NCI-H524 (cell line): ENCODE measurements at regions not wholly inside any gene's neighbourhood (a gene's known extent, or its start where the extent isn't known, plus 50 kb on each side); places are given as distances from the start of the nearest gene placed in this dataset.
"Not testable (repeated sequence)": the region's sequence is repeated elsewhere in the genome, so short reads cannot be mapped to it uniquely, and the experiment has no call there.

Experiments
- DNase-seq, 2 experiments: peaks; one replicate each; lab custom pipeline; 2025; lab: John Stamatoyannopoulos, UW

DNA sequence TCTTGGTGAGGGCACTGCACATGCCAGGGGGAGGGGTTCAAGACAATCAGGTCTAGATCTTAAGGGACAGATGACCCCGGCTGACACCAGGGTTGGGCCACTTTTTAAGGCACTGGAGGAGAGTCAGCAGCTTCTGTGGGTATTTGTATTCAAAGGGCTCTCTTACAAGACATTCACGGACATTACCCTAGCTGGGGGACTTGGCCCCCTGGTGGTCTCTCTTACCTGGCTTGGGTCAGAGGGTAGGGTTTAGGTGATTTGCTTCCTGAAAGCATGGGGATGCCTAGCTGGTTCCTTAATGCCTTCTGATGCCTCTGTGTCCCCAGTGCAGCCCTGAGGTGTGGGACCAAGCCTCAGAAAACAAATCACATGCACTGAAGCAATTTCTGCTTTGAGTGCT is 354.7 kb downstream of the CDC5L start:
- no peak for DNase-seq

DNA sequence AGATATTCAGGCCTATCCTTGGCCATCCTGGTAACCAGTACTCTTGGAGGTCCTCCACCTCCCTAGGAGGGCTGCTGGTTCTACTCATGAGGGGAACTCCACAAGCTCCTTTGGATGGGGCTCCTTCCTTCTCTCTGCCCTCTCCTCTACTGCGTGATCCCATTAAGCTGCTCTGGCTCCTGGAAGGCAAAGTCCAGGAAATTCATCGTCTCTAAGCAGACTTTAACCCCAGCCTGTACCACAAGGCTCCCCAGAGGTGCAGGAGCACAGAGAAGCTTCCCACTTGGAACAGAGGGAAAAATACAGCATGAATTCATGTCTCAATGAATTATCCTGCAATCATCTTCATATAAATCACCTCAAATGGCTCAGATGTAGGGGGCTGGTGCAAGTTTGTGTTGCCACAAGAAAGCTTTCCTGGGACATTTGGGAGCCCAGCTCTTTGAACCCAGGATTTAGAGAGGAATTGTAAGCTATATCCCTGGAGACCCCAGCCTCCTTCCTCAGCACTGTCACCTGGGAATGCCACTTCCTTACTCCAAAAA is 355.4 kb downstream of the CDC5L start:
- DNase-seq: no peak

- not testable (repeated sequence) for DNase-seq
Measured at GRCh38 chr6:44760116-44760515, 372.6 kb downstream of the CDC5L start.

- DNase-seq: no peak
Measured at GRCh38 chr6:44761046-44761445, 373.5 kb downstream of the CDC5L start.

DNA sequence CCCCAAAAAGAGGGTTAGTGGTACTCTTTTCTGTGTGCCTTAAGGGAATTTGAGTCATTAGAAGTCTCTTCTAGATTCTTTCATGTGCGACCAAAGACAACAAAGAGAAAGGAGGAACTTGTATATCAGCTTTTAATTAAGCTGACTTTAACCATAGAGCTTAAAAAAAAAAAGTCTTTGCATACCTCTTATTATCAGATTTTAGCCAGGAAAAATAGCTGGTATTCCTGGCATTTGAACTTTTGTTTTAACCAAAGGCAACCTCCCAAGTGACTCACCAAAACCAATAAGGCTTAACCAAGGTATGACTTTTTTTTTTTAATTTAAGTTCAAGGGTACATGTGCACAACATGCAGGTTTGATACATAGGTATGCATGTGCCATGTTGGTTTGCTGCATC is 375.0 kb downstream of the CDC5L start:
- no peak for DNase-seq

GRCh38 chr6:44771647-44772415 is 384.3 kb downstream of the CDC5L start:
- no peak for DNase-seq

GRCh38 chr6:44772838-44773237 is 385.3 kb downstream of the CDC5L start:
- no peak for DNase-seq

DNA sequence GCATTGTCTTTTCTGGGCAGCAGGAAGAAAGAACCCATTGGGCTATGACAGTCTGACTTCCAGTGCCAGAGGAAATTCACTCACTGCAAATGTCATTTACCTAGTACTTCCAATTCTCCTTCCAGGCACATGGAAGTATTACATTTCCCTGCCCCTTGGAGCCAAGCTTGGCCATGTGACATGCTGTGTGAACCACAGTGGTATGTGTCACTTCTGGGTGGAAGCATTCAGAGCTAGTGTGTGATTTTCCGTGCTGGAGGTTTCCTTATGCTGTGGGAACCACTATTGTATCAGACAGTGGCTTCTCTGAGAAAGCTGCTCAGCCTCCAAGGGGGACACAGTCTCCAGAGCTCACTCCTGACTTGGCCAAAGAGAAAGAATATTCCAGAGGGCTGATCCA is 387.6 kb downstream of the CDC5L start:
- DNase-seq: no peak

DNA sequence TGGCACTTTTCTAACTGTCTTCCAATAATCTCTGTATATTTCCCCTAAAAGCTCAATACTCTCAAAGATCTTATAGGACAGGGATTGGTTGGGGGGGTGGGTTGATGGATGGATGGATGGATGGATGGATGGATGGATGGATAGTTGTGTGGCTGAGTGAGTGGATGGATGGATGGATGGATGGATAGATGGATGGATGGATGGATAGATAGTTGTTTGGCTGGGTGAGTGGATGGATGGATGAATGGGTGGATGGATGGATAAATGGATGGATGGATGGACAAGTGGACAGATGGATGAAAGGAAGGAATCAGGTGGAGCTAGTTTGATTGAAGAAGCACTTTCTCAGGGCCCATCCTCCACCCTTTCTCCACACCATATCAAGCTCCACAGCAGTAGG is 388.8 kb downstream of the CDC5L start:
- DNase-seq: no peak

- DNase-seq: no peak
Measured at GRCh38 chr6:44778513-44778912, 391.0 kb downstream of the CDC5L start.
